ENCODE measurements at regions not wholly inside any gene's neighbourhood (a gene's known extent, or its start where the extent isn't known, plus 50 kb on each side); places are given as distances from the start of the nearest gene placed in this dataset.
"Not testable (repeated sequence)": the region's sequence is repeated elsewhere in the genome, so short reads cannot be mapped to it uniquely, and the experiment has no call there.

GRCh38 chr9:24817756-24818155 lies 272.1 kb upstream of the IZUMO3 start:
- intact Hi-C loops (cut with DNase I): no loop called here
- no peak for TF ChIP-seq CTCF (IDR thresholded peaks at IDR 0.05)
- DNase-seq: no peak

GRCh38 chr9:24816006-24816405 lies 270.3 kb upstream of the IZUMO3 start:
- Histone ChIP-seq H3K9ac (ENCODE audit: low read depth in 2 of 2, low read length in 2 of 2) (no peak overlapping the region), H3K27me3 (no peaks in the 10 kb centered on the region), H3K9me3 (no peaks in the 10 kb centered on the region), H3K27ac (no peak overlapping the region), H3K4me3 (no peak overlapping the region), H3K36me3 (no peaks in the 10 kb centered on the region), H3K4me1 (no peaks in the 10 kb centered on the region)
- TF ChIP-seq CTCF (IDR thresholded peaks at IDR 0.05): no peak
- DNase-seq: no peak
- intact Hi-C loops (cut with DNase I): no loop called here

More at GRCh38 chr9:24817756-24818155, 272.1 kb upstream of the IZUMO3 start:
- H3K9ac ChIP-seq (ENCODE audit: low read depth in 2 of 2, low read length in 2 of 2): no peak overlapping the region
- no peak overlapping the region for H3K4me3 ChIP-seq
- H3K27ac ChIP-seq: no peak overlapping the region
- H3K36me3 ChIP-seq: no peaks in the 10 kb centered on the region
- H3K27me3 ChIP-seq: no peaks in the 10 kb centered on the region
- H3K9me3 ChIP-seq: no peaks in the 10 kb centered on the region
- H3K4me1 ChIP-seq: no peaks in the 10 kb centered on the region

GRCh38 chr9:24801344-24801743 lies 255.6 kb upstream of the IZUMO3 start:
- H3K4me1 ChIP-seq: no peaks in the 10 kb centered on the region
- no peak overlapping the region for H3K9ac ChIP-seq (ENCODE audit: low read depth in 2 of 2, low read length in 2 of 2)
- H3K27ac ChIP-seq: no peak overlapping the region
- no peaks in the 10 kb centered on the region for H3K9me3 ChIP-seq
- H3K27me3 ChIP-seq: no peaks in the 10 kb centered on the region
- intact Hi-C loops (cut with DNase I): no loop called here
- H3K36me3 ChIP-seq: no peaks in the 10 kb centered on the region
- DNase-seq: no peak
- TF ChIP-seq CTCF (IDR thresholded peaks at IDR 0.05): no peak
- no peak overlapping the region for H3K4me3 ChIP-seq

DNA sequence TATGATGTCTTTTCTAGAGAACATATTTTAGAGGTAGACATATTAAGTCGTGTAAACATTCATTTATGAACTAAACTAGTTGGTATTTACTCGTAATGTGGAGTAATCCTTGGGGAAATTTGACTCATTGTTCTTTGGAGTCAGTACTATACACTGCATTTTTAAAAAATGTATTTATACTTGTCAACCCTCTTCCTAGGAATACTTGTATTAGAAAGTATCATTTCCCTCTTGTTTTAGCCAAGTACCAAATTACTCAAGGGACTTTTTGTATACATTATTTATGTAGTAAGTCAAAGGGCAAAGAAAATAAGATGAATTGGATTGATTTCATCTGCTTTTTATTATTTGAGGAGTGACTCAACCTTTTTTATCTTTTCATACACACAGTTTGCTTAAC lies 248.1 kb upstream of the IZUMO3 start:
- DNase-seq: no peak
- no peak for TF ChIP-seq CTCF (IDR thresholded peaks at IDR 0.05)

DNA sequence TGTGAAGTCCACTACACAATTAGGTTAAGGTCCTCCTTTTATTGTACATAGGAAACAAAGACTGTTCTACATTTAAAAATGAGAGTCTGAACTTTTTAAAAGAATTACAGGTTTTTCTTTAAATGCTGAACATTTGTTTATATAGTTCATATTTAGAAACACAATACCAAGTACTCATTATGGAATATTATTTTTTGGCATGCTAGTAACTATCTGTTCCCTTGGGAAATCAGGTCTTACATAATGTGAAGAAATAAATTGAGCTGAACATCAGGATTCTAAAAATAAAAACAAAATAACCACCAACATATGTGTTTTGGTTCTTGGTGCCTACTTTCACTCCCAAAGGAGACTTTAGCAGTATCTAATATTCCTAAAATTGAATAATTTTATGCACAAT lies 230.5 kb upstream of the IZUMO3 start:
- Histone ChIP-seq H3K9ac (ENCODE audit: low read depth in 2 of 2, low read length in 2 of 2) (no peak overlapping the region), H3K4me3 (no peak overlapping the region), H3K36me3 (no peaks in the 10 kb centered on the region), H3K27me3 (no peaks in the 10 kb centered on the region), H3K27ac (no peak overlapping the region), H3K4me1 (no peaks in the 10 kb centered on the region), H3K9me3 (no peaks in the 10 kb centered on the region)
- DNase-seq: no peak
- TF ChIP-seq CTCF (IDR thresholded peaks at IDR 0.05): no peak
- intact Hi-C loops (cut with DNase I): no loop called here

More for the DNA sequence above, 248.1 kb upstream of the IZUMO3 start:
- intact Hi-C loops (cut with DNase I): no loop called here
- H3K27ac ChIP-seq: no peak overlapping the region
- H3K4me1 ChIP-seq: no peaks in the 10 kb centered on the region
- H3K9ac ChIP-seq (ENCODE audit: low read depth in 2 of 2, low read length in 2 of 2): no peak overlapping the region
- H3K4me3 ChIP-seq: no peak overlapping the region
- no peaks in the 10 kb centered on the region for H3K36me3 ChIP-seq
- no peaks in the 10 kb centered on the region for H3K9me3 ChIP-seq
- no peaks in the 10 kb centered on the region for H3K27me3 ChIP-seq

DNA sequence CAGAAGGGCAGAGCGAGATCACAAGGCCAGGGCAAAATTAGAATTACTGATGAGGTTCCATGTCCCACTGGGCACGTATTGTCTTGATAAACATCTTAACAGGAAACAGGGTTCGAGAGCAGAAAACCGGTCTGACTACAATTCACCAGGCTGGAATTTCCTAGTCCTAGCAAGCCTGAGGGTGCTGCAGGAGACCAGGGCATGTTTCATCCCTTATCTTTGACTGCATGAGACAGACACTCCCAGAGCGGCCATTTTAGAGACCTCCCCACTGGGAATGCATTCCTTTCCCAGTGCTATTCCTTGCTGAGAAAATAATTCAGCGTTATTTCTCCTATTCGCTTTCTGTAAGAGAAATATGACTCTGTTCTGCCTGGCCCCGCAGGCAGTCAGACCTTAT lies 228.5 kb upstream of the IZUMO3 start:
- intact Hi-C loops (cut with DNase I); H3K27me3 ChIP-seq; H3K9me3 ChIP-seq; H3K9ac ChIP-seq (ENCODE audit: low read depth in 2 of 2, low read length in 2 of 2); H3K36me3 ChIP-seq; H3K4me1 ChIP-seq; DNase-seq; H3K27ac ChIP-seq; H3K4me3 ChIP-seq: not testable (repeated sequence)

All from colonic mucosa (tissue), 4 donors.